GM12864 (cell line): ENCODE measurements at regions not wholly inside any gene's neighbourhood (a gene's known extent, or its start where the extent isn't known, plus 50 kb on each side); places are given as distances from the start of the nearest gene placed in this dataset.

Experiments
- DNase-seq: peaks from one replicate; pipeline ENCODE4 v3.0.0-alpha.2; 2011; ENCODE audit warnings: low read depth
- H3K4me3 ChIP-seq: 2 replicates; pipeline ENCODE4 v1.5.1; 2011; ENCODE audit warnings: mild to moderate bottlenecking, low read depth, low read length, control low read depth
- CTCF ChIP-seq: IDR thresholded peaks from 2 replicates; pipeline ENCODE4 v1.5.1; 2011; ENCODE audit warnings: low read depth, mild to moderate bottlenecking, moderate library complexity, low read length, control low read depth, inconsistent platforms; ENCODE audit errors: missing control alignments

DNA sequence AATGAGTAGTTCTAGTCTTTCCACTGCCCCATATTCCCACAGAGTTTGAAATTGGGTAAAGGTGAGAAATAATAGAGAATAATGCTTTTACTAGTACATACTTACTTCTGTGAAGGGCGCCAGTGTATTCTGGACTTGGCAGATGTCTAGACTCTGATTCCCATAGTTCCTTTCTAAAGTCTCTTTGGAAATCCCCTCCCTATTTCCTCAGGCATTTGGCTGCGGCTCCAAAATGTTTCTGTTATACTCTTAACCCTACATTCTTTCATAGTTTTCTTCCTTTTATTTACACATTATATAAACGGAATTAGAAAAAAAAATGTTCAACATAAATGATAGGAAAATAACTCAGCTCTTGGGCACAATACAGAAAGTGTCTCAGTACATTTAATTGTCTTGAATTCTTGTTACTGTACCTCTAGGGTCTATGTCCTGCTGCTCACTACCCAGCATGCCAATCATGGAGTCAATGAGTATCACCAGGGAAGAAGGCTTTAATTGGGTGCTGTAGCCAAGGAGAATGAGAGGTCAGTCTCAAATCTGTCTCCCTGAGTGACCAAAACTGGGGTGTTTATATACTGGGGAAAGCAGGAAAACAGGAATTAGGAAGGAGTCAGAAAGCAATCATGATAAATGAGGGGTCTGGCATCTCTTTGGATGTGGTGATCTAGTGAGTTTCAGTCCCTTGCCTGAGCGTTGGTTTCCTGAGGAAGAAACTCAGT, 147.8 kb upstream of the MMADHC start:
- no peak for DNase-seq
- no peak overlapping the region for H3K4me3 ChIP-seq
- TF ChIP-seq CTCF: no peak

- no peak for TF ChIP-seq CTCF
- no peak overlapping the region for H3K4me3 ChIP-seq
- DNase-seq: no peak
Measured at GRCh38 chr2:149733936-149734685, 146.5 kb upstream of the MMADHC start.

GRCh38 chr2:149732730-149733290, 145.2 kb upstream of the MMADHC start:
- DNase-seq: no peak
- TF ChIP-seq CTCF: no peak
- no peak overlapping the region for H3K4me3 ChIP-seq

GRCh38 chr2:149732001-149732685, 144.6 kb upstream of the MMADHC start:
- TF ChIP-seq CTCF: no peak
- DNase-seq: no peak
- H3K4me3 ChIP-seq: no peak overlapping the region

DNA sequence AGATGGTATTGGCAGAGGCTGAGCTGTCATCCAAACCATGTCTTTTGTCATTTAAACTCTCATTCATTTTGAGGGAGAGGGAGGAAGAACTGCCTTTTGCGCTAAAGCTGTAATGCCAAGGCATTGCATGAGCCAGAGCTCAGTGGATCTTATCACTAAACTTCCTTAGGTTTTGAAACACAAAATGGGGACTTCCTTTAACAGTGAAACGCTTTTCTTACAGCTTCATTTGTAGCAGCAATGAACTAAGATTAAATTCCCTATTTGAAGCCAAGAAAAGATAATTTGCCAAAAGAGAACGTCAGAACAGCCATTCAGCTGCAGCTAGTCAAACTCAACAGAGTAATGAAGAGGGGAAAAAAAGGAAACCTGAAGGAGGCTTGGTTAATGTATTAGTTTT, 143.5 kb upstream of the MMADHC start:
- TF ChIP-seq CTCF: no peak
- DNase-seq: no peak
- H3K4me3 ChIP-seq: no peak overlapping the region

DNA sequence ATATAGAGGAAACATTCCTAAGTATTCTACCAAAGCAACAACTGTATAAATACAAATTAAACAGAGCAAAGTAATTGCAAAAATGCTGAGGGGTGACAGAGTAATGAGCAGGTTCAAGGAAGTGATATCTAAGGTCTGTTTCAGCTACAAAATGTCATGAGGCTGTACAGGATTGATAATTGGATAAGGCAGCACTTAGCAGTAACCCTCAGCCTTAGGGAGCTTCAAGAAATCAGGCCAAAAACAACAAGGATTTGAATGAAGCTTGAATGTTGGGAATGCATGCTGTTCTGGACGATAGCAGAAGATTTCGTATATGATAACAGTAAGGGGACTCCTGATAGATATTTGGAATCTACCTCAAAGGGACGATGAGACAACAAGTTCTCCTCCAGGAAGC, 142.0 kb upstream of the MMADHC start:
- no peak overlapping the region for H3K4me3 ChIP-seq
- no peak for DNase-seq
- no peak for TF ChIP-seq CTCF
